BE2C (cell line): ENCODE measurements at regions not wholly inside any gene's neighbourhood (a gene's known extent, or its start where the extent isn't known, plus 50 kb on each side); places are given as distances from the start of the nearest gene placed in this dataset.

Experiments used
- DNase-seq: peaks from one replicate; pipeline ENCODE4 v3.0.0-alpha.2; 2020
- H3K27me3 ChIP-seq: fragments of 250-450 bp; sonication (Bioruptor Pico); 2 replicates; pipeline ENCODE4 v1.5.1; 2020; ENCODE audit warnings: mild to moderate bottlenecking
- H3K36me3 ChIP-seq: fragments of 250-450 bp; sonication (Bioruptor Pico); 2 replicates; pipeline ENCODE4 v1.5.1; 2020; ENCODE audit warnings: mild to moderate bottlenecking
- H3K4me1 ChIP-seq: fragments of 250-450 bp; sonication (Bioruptor Pico); 2 replicates; pipeline ENCODE4 v1.5.1; 2020
- H3K4me3 ChIP-seq: 2 replicates; pipeline ENCODE4 v1.5.1; 2011; ENCODE audit warnings: low read depth, low read length
- H3K9me3 ChIP-seq: fragments of 250-450 bp; sonication (Bioruptor Pico); 2 replicates; pipeline ENCODE4 v1.5.1; 2020
- TF ChIP-seq, protein P1 (sequence below): IDR thresholded peaks from 2 replicates; pipeline ENCODE4 v1.5.1; 2012; ENCODE audit warnings: mild to moderate bottlenecking, low read depth, low read length

DNA sequence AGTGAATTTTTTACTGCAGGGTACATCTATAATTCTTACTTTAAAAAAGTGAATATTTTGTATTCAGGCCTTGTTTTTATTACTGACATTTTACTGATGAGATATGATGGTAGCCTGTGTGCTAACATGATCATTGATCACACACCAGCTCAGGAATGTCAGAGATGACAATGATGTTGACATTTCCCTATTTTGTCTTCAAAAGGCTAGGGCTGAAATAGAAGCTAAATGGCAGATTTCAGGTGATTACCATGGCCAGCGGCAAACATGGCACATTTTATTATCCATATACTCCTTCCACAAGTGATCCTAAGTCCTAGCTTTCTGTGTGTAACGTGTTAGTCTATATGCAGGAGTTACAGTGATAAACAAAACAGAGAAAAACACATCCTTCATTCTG, 544.3 kb upstream of the MIR17HG start:
- Histone ChIP-seq H3K9me3 (no peaks in the 10 kb centered on the region), H3K4me3 (no peak overlapping the region), H3K4me1 (peaks cover 19% of the 10 kb centered on the region), H3K36me3 (no peaks in the 10 kb centered on the region), H3K27me3 (no peaks in the 10 kb centered on the region)
- TF ChIP-seq, protein P1, sequence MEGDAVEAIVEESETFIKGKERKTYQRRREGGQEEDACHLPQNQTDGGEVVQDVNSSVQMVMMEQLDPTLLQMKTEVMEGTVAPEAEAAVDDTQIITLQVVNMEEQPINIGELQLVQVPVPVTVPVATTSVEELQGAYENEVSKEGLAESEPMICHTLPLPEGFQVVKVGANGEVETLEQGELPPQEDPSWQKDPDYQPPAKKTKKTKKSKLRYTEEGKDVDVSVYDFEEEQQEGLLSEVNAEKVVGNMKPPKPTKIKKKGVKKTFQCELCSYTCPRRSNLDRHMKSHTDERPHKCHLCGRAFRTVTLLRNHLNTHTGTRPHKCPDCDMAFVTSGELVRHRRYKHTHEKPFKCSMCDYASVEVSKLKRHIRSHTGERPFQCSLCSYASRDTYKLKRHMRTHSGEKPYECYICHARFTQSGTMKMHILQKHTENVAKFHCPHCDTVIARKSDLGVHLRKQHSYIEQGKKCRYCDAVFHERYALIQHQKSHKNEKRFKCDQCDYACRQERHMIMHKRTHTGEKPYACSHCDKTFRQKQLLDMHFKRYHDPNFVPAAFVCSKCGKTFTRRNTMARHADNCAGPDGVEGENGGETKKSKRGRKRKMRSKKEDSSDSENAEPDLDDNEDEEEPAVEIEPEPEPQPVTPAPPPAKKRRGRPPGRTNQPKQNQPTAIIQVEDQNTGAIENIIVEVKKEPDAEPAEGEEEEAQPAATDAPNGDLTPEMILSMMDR: no peak
- no peak for DNase-seq

DNA sequence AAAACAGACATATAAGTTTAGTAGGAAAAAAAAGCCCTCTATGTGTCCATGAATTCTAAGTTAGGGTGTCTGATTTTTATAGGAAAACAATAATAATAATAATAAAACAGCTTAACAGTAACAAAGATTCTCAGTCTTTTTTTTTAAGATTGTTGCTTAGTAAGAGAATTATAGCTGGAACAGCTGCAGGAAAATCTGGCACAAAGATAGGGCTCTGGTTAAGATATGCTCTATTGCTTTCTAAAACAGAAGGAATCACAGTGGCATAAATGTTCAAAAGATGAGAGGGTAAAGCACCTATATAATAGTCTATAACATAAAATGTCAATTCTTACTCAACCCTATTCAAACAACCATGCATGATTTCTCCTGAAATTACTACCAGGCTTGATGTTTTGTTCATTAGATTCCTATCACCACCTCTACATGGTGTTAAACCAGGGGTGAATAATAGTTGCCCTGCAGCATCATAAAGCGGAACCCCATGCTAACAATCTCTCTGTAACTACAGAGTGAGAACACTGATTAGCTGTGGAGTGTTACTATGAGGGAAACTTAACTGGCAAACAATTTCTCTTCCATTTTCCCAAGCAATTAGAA, 541.4 kb upstream of the MIR17HG start:
- Histone ChIP-seq H3K4me3 (no peak overlapping the region), H3K9me3 (no peaks in the 10 kb centered on the region), H3K4me1 (peaks cover 7% of the 10 kb centered on the region), H3K27me3 (no peaks in the 10 kb centered on the region), H3K36me3 (no peaks in the 10 kb centered on the region)
- no peak for DNase-seq
- TF ChIP-seq, protein P1: no peak

DNA sequence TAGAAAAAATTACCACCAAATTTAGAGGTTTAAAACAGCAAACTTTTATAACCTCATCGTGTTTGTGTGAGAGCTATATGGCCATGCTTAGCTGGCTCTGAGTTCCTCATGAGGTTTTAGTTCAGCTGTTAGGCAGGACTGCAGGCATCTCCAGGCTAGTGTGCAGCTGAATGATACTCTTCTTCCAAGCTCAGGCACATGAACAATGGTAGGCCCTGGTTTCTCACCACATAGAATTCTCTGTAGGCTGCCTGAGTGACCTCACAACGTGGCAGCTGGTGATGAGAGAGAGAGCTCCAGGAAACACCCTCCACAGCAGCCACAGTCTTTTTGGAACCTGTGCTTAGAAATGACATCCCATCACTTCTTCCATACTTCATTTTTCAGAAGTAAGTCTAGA, 540.6 kb upstream of the MIR17HG start:
- Histone ChIP-seq H3K4me3 (no peak overlapping the region), H3K27me3 (no peaks in the 10 kb centered on the region), H3K9me3 (no peaks in the 10 kb centered on the region), H3K4me1 (peaks cover 4% of the 10 kb centered on the region), H3K36me3 (no peaks in the 10 kb centered on the region)
- DNase-seq: no peak
- TF ChIP-seq, protein P1: no peak

DNA sequence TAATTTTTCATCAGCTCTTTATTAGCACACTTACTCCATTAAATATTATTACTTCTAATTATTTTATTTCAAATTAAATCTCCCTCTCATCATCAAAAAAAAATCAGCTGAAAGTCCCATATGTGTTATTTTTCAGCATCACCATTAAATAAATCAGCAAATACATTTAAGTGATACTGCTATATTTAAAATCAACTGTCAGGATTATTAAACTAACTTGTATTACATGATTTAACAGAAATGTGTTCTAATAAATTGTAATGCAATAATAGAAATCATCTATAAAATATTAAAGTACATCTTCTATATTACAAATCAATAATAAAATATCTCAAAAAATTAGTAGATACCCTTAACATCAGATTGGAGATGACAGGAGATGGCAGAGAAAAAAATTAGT, 538.6 kb upstream of the MIR17HG start:
- Histone ChIP-seq H3K27me3 (no peaks in the 10 kb centered on the region), H3K36me3 (no peaks in the 10 kb centered on the region), H3K4me1 (peaks cover 4% of the 10 kb centered on the region), H3K4me3 (no peak overlapping the region), H3K9me3 (no peaks in the 10 kb centered on the region)
- TF ChIP-seq, protein P1: no peak
- no peak for DNase-seq

DNA sequence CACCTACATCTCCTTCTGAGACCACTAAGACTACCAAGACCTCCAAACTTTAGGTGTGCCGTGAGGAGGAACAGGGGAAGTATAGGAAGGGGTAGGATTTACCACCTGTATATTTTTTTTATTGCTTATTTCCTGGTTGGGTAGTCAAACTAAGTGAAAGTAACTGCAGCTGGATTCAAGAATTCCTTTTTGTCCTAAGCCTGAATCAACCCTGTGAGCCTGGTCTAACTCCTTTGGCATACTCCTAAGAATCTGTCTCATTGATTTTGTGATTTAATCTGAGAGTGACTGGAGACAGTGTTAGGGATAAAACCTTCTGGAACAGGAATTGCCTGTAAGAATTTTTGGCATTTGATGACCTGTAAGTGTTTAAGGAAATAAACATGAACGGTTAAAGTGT, 523.5 kb upstream of the MIR17HG start:
- TF ChIP-seq, protein P1: no peak
- Histone ChIP-seq H3K36me3 (no peaks in the 10 kb centered on the region), H3K4me1 (no peaks in the 10 kb centered on the region), H3K4me3 (no peak overlapping the region), H3K9me3 (no peaks in the 10 kb centered on the region), H3K27me3 (no peaks in the 10 kb centered on the region)
- no peak for DNase-seq

DNA sequence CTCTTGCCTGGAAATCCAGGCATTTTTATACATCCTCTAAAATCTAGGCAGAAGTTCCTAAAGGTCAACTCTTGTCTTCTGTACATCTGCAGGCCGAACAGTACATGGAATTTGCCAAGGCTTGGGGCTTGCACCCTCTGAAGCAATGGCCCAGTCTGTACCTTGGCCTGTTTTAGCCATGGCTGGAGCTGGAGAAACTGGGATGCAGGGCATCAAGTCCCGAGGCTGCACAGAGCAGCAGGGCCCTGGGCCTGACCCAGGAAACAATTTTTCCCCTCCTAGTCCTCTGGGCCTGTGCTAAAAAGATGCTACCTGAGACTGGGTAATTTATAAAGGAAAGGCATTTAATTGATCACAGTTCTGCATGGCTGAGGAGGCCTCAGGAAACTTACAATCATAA, 520.8 kb upstream of the MIR17HG start:
- no peak for DNase-seq
- TF ChIP-seq, protein P1: no peak
- no peak overlapping the region for H3K4me3 ChIP-seq
- no peaks in the 10 kb centered on the region for H3K36me3 ChIP-seq
- no peaks in the 10 kb centered on the region for H3K4me1 ChIP-seq
- H3K9me3 ChIP-seq: no peaks in the 10 kb centered on the region
- no peaks in the 10 kb centered on the region for H3K27me3 ChIP-seq
